KBM-7 (cell line): ENCODE measurements at regions not wholly inside any gene's neighbourhood (a gene's known extent, or its start where the extent isn't known, plus 50 kb on each side); places are given as distances from the start of the nearest gene placed in this dataset.
"Not testable (repeated sequence)": the region's sequence is repeated elsewhere in the genome, so short reads cannot be mapped to it uniquely, and the experiment has no call there.

Experiments
- DNase-seq: peaks from one replicate; pipeline ENCODE4 v3.0.0-alpha.2; 2015
- in situ Hi-C: fragments of 300-500 bp; cut with MboI; formaldehyde crosslinking; loops from 2 replicates; pipeline ENCODE4 v1.14.3; 2020; ENCODE audit warnings: low sequenced_read_pairs, low pct_unique_long_range_greater_than_20kb, mixed read lengths

DNA sequence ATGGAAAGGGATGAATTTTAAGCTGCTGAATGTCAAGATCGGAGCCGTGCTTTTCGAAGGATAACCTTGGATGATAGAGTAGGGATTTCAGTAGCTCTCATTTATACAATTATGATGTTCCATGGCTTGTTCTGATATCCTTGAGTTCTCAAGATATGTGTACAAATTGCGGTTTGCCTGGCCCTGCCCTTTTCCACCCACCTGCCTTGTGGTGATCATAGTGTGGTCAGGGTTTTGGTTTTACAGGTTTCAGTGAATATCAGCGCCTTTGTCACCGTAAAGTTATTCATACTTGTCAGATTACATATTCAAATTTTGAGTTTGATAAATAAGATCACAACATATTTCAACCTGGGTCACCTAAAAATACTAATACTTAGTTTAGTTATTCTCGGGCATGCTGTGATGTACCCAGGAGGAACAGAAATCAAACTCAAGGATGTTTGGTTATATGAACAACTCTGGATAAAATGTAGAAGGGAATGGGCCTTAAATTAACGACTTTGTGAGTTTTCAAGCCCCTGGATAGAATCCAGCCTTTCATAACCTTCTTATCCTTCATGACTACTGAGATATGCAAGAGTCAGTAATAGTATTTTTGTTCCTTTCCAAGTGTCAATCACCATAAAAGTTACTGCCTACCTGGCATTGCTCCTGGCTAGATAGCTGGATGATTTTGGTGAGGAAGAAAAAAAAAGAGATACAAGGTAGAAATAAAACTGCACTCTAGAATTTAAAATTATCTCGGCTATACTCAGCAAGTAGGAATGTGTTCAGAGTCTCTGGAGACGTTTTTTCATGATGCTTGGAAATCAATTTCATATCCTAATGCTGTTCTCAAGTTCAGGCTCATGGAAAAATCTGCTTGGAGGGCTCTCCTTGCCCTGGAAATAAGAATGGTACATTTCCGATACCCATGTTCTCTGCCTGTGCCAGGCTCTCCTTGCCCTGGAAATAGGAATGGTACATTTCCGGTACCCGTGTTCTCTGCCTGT is 209.2 kb upstream of the TPRG1 start:
- DNase-seq: no peak
- in situ Hi-C loops: loop anchor here (25.0 kb wide), 1 partner anchor 175 kb away; no protein-coding TSS in a partner anchor

DNA sequence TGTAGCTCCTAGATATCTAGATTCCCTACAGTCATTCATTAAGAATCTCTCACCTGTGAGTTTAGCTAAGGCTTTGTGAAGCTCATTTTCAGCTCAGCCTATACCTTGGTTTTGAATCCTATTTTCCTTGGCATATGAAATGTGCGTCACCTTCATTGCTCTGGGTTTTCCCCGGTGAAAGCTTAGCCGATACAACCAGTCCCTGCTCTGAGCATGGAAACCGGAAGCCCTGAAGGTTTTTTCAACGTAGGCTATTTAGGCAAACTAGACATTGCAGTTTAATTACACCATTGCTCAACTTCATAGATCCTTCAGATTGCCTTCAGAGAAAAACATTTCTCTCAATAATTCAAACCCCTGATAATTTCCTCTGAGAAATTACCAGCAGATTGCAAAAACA is 206.8 kb upstream of the TPRG1 start:
- in situ Hi-C loops: loop anchor here (25.0 kb wide), 1 partner anchor 172 kb away; no protein-coding TSS in a partner anchor

DNA sequence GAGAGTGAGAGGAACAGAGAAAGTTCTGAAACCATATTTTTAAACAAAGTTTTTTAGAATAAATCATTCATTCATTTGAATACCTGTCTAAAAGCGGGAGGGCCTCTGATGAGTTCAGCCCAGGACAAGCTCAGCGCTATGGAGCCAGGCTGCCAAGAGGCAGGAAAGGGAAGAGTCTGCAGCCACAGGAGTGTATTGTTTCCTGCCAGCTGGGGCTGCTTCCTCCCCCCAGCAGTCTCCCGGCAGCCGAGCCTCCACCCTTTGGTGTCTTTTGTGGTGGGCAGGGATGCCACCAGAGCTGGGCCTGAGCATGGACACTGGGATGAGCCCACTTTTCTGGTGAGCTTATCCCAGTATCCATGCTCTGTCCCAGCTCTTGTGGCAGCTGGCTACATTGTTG is 199.5 kb upstream of the TPRG1 start:
- peak; percentile 57 for DNase-seq
- in situ Hi-C loops: loop anchor here (25.0 kb wide), 1 partner anchor 165 kb away; no protein-coding TSS in a partner anchor

More for the DNA sequence above, 206.8 kb upstream of the TPRG1 start:
- DNase-seq: no peak

DNA sequence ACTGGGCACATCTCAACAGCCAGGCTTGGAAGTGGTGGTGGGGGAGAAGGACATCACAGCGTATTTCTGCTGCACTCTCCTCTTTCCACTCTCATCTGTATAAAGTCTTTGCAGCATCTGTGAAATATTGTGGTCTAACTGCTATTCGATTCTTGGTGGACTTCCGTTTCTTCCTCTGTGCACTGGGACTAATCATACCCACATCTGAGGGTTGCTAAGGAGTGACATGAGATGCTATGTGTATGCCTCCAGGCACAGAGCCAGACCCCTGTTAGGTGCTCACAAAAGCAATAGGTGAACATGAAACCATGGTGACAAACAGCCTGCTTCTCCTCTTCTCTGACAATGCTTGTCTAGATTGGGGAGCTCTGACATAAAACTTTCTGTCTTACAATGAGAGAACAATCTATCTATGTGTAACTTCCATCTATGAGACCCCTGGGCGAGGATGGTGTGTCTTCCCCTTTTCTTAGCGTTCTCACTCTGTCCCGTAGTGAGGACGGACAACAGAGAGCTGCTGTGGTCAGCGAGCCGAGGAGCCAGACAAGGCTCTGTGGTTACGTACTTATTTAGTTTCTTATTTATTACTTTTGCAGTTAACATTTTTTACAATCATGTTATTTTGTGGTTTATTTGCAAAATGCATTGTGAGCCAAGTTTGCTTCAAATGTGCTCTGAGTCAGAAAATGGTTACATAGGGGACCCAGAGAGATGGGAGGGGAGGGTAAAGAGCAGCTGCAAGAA is 196.7 kb upstream of the TPRG1 start:
- peak; percentile 46 for DNase-seq
- in situ Hi-C loops: loop anchor here (25.0 kb wide), 1 partner anchor 162 kb away; no protein-coding TSS in a partner anchor

DNA sequence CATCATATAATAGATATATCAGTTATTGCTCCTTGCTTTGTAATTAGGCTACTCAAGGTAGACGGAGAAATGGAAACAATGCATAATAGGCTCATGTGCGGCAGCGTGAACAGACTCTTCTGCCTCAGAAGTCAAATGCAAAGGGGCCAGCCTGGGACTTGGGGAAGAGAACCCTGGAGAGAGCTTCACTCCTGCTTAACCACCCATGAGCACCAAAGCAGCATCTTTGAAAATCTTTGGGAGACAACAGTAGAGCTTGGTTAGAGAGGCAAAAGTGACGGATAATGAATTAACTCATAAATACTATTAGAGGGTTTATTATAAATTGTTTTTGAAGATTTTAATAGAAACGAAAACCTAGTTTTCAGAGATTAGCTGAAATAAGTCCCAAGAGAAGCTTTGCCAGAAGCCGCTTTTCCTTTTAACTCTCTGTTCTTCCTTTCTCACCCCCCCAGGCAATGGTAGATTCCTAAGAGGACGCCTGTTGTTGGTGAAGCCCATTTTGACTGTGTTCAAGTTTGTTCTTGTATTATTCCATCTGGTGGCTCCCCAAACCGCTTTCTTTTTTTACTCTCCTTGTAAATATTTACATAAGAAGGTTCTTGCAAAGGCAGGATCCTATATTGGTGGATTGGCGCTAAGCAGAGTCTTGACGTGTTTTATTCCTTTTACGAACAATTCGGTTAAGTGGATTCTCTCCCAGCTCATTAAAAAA is 196.0 kb upstream of the TPRG1 start:
- DNase-seq: no peak
- in situ Hi-C loops: no loop called here

DNA sequence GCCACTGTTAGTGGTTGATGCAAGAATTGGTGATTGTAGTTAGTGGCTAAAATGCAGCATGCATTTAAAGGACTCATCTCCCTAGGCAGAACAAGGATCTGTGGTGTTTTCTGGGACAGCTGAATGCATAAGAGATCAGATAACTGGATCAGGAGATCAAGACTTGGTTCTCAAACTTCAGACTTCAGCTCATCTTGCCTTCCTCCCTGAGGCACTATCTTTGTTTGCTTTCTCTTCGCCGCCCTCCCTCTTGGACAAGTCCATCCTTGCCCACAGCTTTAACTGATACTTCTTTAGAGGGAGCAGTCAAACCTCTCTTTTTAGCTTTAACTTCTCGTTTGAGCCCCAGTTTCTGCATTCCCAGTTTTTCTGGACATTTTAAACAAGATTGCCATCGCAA is 195.4 kb upstream of the TPRG1 start:
- DNase-seq: no peak
- in situ Hi-C loops: no loop called here

DNA sequence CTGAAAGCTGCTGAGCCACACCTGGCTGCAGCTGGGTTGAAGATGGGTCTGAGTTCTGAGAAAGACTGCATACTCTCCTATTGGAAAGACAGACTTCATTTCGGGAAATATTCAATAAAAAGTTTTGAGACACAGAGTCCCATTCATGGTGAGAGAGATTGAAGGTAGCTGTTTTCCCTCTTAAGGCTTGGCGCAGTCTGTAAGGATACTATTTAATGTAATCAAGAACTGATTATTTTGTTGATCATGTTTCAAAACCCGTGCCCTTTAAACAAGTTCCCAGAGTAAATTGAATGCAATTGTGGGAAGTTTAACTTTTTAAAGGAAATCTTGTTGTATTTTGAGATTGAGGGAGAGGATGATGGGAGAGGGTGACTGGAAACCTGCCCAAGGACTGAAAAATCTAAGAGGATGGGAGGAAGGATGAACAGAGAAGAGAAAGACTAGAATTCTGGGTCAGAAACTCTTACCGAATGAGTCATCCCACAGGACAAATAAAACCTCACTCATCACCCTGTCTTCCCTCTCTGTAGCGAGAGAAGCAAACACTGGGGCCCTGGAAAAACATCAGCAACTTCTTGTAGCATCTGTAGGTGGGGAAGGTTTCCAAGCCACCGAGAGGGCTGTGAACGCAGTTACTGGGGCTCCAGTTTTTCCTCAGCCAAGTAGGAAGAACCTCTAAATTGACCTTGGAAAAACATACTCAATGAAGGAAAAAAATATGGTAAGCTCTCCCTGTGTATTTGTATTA is 193.2 kb upstream of the TPRG1 start:
- no peak for DNase-seq
- in situ Hi-C loops: no loop called here

DNA sequence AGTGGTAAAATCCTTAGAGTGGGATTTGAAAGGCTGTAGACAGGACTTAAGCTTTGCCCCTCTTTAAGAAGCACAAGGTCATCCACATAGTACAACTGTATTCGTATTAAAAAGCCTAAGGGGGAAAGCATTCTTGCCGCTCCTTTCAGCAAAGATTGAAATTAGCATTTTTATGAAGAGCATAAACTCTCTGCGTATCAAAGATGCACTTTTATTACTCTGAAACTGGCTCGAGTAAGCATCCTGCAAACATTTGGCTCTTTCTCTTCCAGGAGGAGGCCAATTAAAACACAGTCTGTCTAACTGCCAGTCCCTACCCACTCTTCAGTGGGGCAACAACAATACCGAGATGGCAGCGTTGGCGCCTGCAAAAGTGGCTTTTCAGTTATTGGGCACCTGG is 192.5 kb upstream of the TPRG1 start:
- in situ Hi-C loops: no loop called here
- DNase-seq: no peak

DNA sequence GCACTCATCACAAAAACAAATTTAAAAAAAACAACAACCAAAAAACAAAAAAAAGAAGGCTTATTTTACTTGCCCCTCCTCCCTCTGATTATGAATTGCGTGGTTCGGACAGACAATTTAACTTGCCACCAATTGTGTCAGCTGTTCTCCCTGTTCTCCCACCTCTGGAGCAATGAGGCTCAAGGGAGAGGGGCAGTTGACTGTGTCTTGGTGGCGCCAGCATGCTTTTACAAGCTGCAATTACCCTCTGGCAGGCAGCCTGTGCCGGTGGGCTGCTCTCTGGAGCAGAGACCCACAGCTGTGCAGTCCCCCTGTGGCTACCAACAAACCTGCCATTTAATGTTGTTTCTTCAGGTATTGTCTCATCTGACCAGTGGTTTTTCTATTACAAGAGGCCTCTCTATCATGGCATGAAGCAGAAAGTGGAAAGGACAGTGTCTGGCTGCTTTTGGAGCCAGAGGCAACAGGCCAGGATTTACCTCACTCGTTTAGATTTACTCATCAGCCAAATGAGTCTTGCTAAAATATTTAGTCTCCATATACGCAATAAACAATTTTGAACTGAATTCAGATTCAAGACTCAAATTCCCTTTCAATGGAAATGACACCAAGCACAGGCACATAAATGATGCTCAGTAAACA is 192.0 kb upstream of the TPRG1 start:
- in situ Hi-C loops: no loop called here
- DNase-seq: no peak

DNA sequence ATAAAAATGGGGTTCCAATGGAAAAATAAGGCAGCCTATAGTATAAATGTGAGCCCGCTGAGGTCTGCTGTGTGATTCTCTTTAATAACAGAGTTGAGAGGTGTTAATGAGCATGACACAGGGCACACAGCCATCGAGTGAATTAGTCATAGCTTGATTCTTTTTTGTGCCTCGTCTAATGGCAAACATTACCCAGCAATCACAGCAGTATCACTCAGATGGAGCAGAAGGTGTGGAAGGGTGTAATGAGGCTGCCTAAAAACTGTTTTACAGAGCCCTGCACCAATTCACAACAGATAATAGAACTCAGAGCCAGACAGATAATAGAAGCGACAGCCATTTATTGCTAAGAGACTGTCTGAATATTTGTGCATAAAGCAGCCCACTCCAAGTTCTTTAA is 178.6 kb upstream of the TPRG1 start:
- in situ Hi-C loops: no loop called here
- DNase-seq: no peak

DNA sequence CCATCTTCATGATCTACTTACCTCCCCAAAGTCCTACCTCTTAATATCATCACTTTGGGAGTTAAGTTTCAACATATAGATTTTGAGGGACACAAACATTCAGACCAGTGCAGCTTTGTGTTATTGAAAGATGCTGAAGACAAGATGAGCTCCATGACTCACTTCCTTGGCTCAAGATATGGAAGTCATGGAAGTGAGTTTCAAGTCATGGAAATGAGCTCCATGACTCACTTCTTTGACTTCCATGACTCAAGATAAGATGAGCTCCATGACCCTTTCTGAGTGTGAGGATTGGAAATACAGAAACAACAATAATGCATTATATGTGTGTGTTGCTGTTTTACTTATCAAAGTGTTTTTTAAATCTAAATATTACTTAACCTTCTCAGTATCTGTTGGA is 170.2 kb upstream of the TPRG1 start:
- in situ Hi-C loops: no loop called here
- DNase-seq: no peak

DNA sequence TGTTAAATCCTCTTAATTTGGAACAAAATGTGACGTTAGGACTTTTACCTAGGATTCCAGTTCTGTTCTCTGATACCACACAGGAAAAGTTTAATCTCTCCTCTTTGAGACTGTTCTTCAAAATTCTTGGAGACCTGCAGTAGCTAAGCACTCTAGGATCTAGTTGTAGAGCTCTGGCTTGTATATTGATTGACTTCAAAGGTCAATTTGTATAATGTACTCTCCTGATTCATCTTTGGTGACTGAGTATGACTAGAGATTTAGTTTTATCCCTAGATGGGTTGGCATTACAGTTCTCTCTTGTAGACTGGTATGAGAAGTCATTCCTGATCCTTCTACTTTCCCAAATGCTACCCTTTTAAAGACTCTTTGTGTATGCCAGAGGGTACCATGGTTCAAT is 168.4 kb upstream of the TPRG1 start:
- in situ Hi-C loops: no loop called here

DNA sequence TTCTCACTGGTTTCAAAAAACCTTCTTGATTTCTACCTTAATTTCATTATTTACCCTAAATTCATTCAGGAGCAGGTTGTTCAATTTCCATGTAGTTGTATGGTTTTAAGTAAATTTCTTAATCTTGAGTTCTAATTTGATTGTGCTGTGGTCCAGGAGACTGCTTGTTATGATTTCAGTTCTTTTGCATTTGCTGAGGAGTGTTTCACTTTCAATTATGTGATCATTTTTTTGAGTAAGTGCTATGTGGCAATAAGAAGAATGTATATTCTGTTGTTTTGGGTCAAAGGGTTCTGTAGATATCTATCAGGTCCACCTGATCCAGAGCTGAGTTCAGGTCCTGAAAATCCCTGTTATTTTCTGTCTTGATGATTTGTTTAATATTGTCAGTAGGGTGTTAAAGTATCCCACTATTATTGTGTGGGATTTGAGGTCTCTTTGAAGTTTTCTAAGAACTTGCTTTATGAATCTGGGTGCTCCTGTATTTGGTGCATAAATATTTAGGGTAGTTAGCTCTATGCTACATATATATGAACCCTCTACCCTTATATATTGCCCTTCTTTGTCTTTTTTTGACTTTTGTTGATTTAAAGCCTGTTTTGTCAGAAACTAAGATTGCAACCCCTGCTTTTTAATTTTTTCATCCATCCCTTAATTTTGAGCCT is 158.4 kb upstream of the TPRG1 start:
- in situ Hi-C loops: no loop called here
- no peak for DNase-seq

More for the DNA sequence above, 168.4 kb upstream of the TPRG1 start:
- no peak for DNase-seq

DNA sequence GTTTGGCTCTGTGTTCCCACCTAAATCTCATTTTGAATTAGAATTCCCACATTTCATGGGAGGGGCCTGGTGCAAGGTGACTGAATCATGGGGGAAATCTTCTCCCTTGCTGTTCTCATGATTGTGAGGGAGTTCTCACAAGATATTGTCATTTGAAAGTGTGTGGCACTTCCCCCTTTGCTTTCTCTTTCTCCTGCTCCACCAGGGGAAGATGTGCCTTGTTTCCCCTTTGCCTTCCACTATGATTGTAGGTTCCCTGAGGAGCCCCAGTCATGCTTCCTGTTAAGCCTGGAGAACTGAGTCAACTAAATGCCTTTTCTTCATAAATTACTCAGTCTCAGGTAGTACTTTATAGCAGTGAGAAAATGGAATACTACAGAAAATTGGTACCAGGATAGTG is 157.2 kb upstream of the TPRG1 start:
- in situ Hi-C loops: no loop called here
- DNase-seq: no peak

DNA sequence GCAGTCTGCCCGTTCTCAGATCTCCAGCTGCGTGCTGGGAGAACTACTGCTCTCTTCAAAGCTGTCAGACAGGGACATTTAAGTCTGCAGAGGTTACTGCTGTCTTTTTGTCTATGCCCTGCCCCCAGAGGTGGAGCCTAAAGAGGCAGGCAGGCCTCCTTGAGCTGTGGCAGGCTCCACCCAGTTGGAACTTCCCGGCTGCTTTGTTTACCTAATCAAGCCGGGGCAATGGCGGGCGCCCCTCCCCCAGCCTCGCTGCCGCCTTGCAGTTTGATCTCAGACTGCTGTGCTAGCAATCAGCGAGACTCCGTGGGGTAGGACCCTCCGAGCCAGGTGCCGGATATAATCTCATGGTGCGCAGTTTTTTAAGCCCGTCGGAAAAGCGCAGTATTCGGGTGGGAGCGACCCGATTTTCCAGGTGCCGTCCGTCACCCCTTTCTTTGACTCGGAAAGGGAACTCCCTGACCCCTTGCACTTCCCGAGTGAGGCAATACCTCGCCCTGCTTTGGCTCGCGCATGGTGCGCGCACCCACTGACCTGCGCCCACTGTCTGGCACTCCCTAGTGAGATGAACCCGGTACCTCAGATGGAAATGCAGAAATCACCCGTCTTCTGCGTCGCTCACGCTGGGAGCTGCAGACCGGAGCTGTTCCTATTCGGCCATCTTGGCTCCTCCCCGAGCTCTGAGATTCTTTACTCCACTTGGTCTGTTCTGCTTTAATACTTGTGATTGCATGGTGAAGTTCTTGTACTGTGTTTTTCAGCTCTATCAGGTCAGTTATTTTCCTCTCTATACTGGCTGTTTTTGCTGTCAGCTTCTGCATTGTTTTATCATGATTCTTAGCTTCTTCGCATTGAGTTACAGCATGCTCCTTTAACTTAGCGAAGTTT is 148.9 kb upstream of the TPRG1 start:
- DNase-seq, in situ Hi-C loops: not testable (repeated sequence)

DNA sequence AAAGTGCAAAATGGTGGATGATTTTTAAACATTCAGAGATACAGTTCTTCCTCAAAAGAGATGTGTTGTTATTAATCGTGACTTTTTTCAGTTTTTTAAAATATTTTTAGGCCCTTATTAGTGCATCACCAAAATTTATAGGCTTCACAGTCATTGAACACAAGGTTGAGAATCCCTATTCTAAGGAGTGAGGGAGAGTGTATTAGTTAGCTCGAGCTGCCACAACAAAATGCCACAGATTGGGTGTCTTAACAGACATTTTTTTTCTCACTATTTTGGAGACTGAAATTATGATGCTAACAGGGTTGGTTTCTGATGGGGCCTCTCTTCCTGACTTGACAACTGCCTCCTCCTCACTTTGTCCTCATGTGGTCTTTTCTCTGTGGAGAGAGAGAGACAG is 145.9 kb upstream of the TPRG1 start:
- DNase-seq: no peak
- in situ Hi-C loops: no loop called here

DNA sequence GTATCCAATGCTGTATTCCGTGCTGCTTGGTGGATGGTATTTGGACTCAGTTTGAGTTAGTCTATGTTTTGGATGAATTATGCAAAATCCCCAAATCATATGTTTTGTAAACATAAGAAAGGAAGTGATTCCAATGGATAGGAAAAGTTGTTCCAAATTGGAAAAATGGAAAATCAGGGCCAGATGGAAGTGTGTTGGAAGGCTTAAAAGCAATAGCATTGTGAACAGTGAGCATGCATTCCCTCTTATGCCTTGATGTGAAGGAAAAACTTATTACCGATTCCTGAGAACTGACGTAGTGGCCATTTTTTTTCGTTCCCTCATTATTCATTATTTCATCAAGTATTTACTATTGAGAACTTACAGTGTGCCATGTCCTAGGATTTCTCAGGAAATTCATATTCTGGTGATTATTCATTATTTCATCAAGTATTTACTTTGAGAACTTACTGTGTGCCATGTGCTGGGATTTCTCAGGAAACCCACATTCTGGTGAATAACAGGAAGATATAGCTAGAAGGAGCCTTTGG is 144.1 kb upstream of the TPRG1 start:
- in situ Hi-C loops: no loop called here
- DNase-seq: no peak
